ENCODE measurements at regions not wholly inside any gene's neighbourhood (a gene's known extent, or its start where the extent isn't known, plus 50 kb on each side); places are given as distances from the start of the nearest gene placed in this dataset.

DNA sequence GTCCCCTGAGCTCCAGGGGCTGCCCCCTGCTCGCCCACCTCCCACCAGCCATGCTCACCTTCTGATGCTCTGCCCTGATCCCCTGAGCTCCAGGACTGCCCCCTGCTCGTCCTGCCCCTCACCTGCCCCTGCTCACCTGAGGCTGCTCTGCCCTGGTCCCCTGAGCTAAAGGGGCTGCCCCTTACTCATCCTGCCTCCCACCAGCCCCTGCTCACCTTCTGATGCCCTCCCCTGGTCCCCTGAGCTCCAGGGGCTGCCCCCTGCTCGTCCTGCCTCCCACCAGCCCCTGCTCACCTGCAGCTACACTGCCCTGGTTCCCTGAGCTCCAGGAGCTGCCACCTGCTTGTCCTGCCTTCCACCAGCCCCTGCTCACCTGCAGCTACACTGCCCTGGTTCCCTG is 247.2 kb downstream of the TMEM121 start:
- Histone ChIP-seq H4K20me1 (ENCODE audit: control insufficient read depth, insufficient read depth, low read length, poor library complexity, severe bottlenecking) (peaks cover 6% of the 10 kb centered on the region), H3K9me3 (ENCODE audit: control extremely low read depth in 1 of 3, control insufficient read depth in 2 of 3, insufficient read depth in 1 of 3, low read length in 2 of 3) (peaks cover 0 to 10% (median 6%) of the 10 kb centered on the region in 3 donors), H3K9ac (ENCODE audit: low read length) (peak overlapping the region; percentile 70), H2AFZ (ENCODE audit: insufficient read depth, low read depth, low read length, poor library complexity, severe bottlenecking) (no peak overlapping the region), H3K79me2 (ENCODE audit: control insufficient read depth, insufficient read depth, low read length) (peaks cover 41% of the 10 kb centered on the region), H3K4me1 (ENCODE audit: control insufficient read depth in 2 of 2, insufficient read depth in 2 of 2, low read length in 2 of 2) (peaks cover 26 to 43% of the 10 kb centered on the region in 2 donors), H3K27me3 (replicated peaks in 1 of 4; ENCODE audit: control extremely low read depth in 1 of 4, control insufficient read depth in 3 of 4, insufficient read depth in 4 of 4, low read length in 3 of 4) (no peaks in the 10 kb centered on the region), H3K4me2 (replicated peaks; ENCODE audit: low read depth, low read length, poor library complexity, severe bottlenecking) (peak overlapping the region; percentile 80), H3K27ac (ENCODE audit: low read length in 2 of 2) (peak overlapping the region; percentile 54 to 65), H3K36me3 (replicated peaks in 1 of 2; ENCODE audit: control extremely low read depth in 1 of 2, control insufficient read depth in 1 of 2, extremely low read depth in 1 of 2, insufficient read depth in 2 of 2, low read length in 1 of 2) (peaks cover 0 to 2% of the 10 kb centered on the region in 2 experiments), H3K4me3 (ENCODE audit: control extremely low read depth in 1 of 5, extremely low read depth in 1 of 5, insufficient read depth in 1 of 5, low read depth in 2 of 5, low read length in 4 of 5) (peak overlapping the region in 4 of 5 experiments; percentile 47 to 74 (median 62))
- no peak for DNase-seq
- H3K27me3 Mint-ChIP-seq: no peaks in the 10 kb centered on the region
- peak overlapping the region; percentile 97 for H3K4me3 Mint-ChIP-seq
- intact Hi-C loops (cut with micrococcal nuclease): no loop called here
- CTCF ChIA-PET: no interaction called here
- TF ChIP-seq, protein P1, sequence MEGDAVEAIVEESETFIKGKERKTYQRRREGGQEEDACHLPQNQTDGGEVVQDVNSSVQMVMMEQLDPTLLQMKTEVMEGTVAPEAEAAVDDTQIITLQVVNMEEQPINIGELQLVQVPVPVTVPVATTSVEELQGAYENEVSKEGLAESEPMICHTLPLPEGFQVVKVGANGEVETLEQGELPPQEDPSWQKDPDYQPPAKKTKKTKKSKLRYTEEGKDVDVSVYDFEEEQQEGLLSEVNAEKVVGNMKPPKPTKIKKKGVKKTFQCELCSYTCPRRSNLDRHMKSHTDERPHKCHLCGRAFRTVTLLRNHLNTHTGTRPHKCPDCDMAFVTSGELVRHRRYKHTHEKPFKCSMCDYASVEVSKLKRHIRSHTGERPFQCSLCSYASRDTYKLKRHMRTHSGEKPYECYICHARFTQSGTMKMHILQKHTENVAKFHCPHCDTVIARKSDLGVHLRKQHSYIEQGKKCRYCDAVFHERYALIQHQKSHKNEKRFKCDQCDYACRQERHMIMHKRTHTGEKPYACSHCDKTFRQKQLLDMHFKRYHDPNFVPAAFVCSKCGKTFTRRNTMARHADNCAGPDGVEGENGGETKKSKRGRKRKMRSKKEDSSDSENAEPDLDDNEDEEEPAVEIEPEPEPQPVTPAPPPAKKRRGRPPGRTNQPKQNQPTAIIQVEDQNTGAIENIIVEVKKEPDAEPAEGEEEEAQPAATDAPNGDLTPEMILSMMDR (IDR thresholded peaks at IDR 0.05): no peak
- TF ChIP-seq EZH2 (IDR thresholded peaks at IDR 0.05; ENCODE audit: borderline replicate concordance, insufficient read depth, low read depth, low read length, poor library complexity, severe bottlenecking): no peak
- H3K27ac Mint-ChIP-seq: peak overlapping the region; percentile 98
- ATAC-seq (ENCODE audit: low read depth): no peak
- H3K4me1 Mint-ChIP-seq: peaks cover 57% of the 10 kb centered on the region
- peaks cover 1% of the 10 kb centered on the region for H3K9me3 Mint-ChIP-seq (ENCODE audit: insufficient read depth)
- POLR2A ChIA-PET: interaction anchor here (0.7 to 3.9 kb wide), 11 partner anchors 25 to 171 kb away, joined by 3 to 29 read pairs (median 7); no protein-coding TSS in a partner anchor
- WGBS (ENCODE audit: insufficient coverage): 58% methylated on average over 3 of the region's 3 CpGs

DNA sequence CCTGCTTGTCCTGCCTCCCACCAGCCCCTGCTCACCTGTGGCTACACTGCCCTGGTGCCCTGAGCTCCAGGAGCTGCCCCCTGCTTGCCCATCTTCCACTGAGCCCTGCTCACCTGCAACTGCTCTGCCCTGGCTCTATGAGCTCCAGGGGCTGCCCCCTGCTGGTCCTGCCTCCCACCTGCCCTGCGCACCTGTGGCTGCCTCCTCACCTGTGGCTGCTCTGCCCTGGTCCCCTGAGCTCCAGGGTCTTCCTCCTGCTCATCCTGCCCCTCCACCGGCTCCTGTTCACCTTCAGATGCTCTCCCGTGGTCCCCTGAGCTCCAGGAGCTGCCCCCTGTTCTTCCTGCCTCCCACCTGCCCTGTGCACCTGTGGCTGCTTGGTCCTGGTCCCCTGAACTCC is 247.6 kb downstream of the TMEM121 start:
- 51% methylated on average over 3 of the region's 3 CpGs for WGBS (ENCODE audit: insufficient coverage)
- H3K4me3 ChIP-seq (ENCODE audit: control extremely low read depth in 1 of 5, extremely low read depth in 1 of 5, insufficient read depth in 1 of 5, low read depth in 2 of 5, low read length in 4 of 5): peak overlapping the region in 4 of 5 experiments; percentile 47 to 74 (median 62)
- ChIA-PET POLR2A (interaction anchor here (0.7 to 3.9 kb wide), 10 partner anchors 26 to 171 kb away, joined by 3 to 29 read pairs (median 7); no protein-coding TSS in a partner anchor), CTCF (interaction anchor here (0.8 kb wide), 1 partner anchor 43 kb away, joined by 3 read pairs; no protein-coding TSS in a partner anchor)
- no peak overlapping the region for H2AFZ ChIP-seq (ENCODE audit: insufficient read depth, low read depth, low read length, poor library complexity, severe bottlenecking)
- Mint-ChIP-seq H3K27me3 (no peaks in the 10 kb centered on the region), H3K27ac (peak overlapping the region; percentile 98), H3K9me3 (ENCODE audit: insufficient read depth) (peaks cover 2% of the 10 kb centered on the region), H3K4me1 (peaks cover 60% of the 10 kb centered on the region), H3K4me3 (peak overlapping the region; percentile 97)
- peaks cover 26 to 43% of the 10 kb centered on the region in 2 donors for H3K4me1 ChIP-seq (ENCODE audit: control insufficient read depth in 2 of 2, insufficient read depth in 2 of 2, low read length in 2 of 2)
- peaks cover 6% of the 10 kb centered on the region for H4K20me1 ChIP-seq (ENCODE audit: control insufficient read depth, insufficient read depth, low read length, poor library complexity, severe bottlenecking)
- peaks cover 0 to 2% of the 10 kb centered on the region in 2 experiments for H3K36me3 ChIP-seq (replicated peaks in 1 of 2; ENCODE audit: control extremely low read depth in 1 of 2, control insufficient read depth in 1 of 2, extremely low read depth in 1 of 2, insufficient read depth in 2 of 2, low read length in 1 of 2)
- H3K79me2 ChIP-seq (ENCODE audit: control insufficient read depth, insufficient read depth, low read length): peaks cover 41% of the 10 kb centered on the region
- intact Hi-C loops (cut with micrococcal nuclease): no loop called here
- H3K27ac ChIP-seq (ENCODE audit: low read length in 2 of 2): peak overlapping the region; percentile 54 to 65
- peak; percentile 42 for DNase-seq
- H3K9me3 ChIP-seq (ENCODE audit: control extremely low read depth in 1 of 3, control insufficient read depth in 2 of 3, insufficient read depth in 1 of 3, low read length in 2 of 3): peaks cover 0 to 11% (median 8%) of the 10 kb centered on the region in 3 donors
- no peak for ATAC-seq (ENCODE audit: low read depth)
- peak overlapping the region; percentile 70 for H3K9ac ChIP-seq (ENCODE audit: low read length)
- TF ChIP-seq, protein P1 (IDR thresholded peaks at IDR 0.05): no peak
- no peak for TF ChIP-seq EZH2 (IDR thresholded peaks at IDR 0.05; ENCODE audit: borderline replicate concordance, insufficient read depth, low read depth, low read length, poor library complexity, severe bottlenecking)
- peak overlapping the region; percentile 80 for H3K4me2 ChIP-seq (replicated peaks; ENCODE audit: low read depth, low read length, poor library complexity, severe bottlenecking)
- H3K27me3 ChIP-seq (replicated peaks in 1 of 4; ENCODE audit: control extremely low read depth in 1 of 4, control insufficient read depth in 3 of 4, insufficient read depth in 4 of 4, low read length in 3 of 4): no peaks in the 10 kb centered on the region
